ENCODE measurements at regions not wholly inside any gene's neighbourhood (a gene's known extent, or its start where the extent isn't known, plus 50 kb on each side); places are given as distances from the start of the nearest gene placed in this dataset.
"Not testable (repeated sequence)": the region's sequence is repeated elsewhere in the genome, so short reads cannot be mapped to it uniquely, and the experiment has no call there.

- no peak for DNase-seq (ENCODE audit: low read depth in 2 of 2)
These were observed 831.7 kb downstream of the SEMA5A start for GRCh38 chr5:8714198-8714597.

- no peak for DNase-seq (ENCODE audit: low read depth in 2 of 2)
These were observed 831.0 kb downstream of the SEMA5A start for GRCh38 chr5:8714861-8715260.

GRCh38 chr5:8719796-8720195, 826.1 kb downstream of the SEMA5A start:
- DNase-seq (ENCODE audit: low read depth in 2 of 2): no peak

GRCh38 chr5:8720506-8720905, 825.4 kb downstream of the SEMA5A start:
- no peak for DNase-seq (ENCODE audit: low read depth in 2 of 2)

GRCh38 chr5:8721536-8721935, 824.3 kb downstream of the SEMA5A start:
- DNase-seq (ENCODE audit: low read depth in 2 of 2): no peak

- DNase-seq (ENCODE audit: low read depth in 2 of 2): no peak
These were observed 819.4 kb downstream of the SEMA5A start for GRCh38 chr5:8726383-8727036.

- no peak for DNase-seq (ENCODE audit: low read depth in 2 of 2)
These were observed 818.5 kb downstream of the SEMA5A start for GRCh38 chr5:8727396-8727795.

- DNase-seq (ENCODE audit: low read depth in 2 of 2): no peak
These were observed 816.4 kb downstream of the SEMA5A start for GRCh38 chr5:8729437-8729836.

GRCh38 chr5:8730194-8730593, 815.7 kb downstream of the SEMA5A start:
- DNase-seq (ENCODE audit: low read depth in 2 of 2): no peak

GRCh38 chr5:8731110-8731509, 814.8 kb downstream of the SEMA5A start:
- not testable (repeated sequence) for DNase-seq (ENCODE audit: low read depth in 2 of 2)

GRCh38 chr5:8740595-8740994, 805.3 kb downstream of the SEMA5A start:
- no peak for DNase-seq (ENCODE audit: low read depth in 2 of 2)

- no peak for DNase-seq (ENCODE audit: low read depth in 2 of 2)
These were observed 796.3 kb downstream of the SEMA5A start for GRCh38 chr5:8749556-8749955.

- DNase-seq (ENCODE audit: low read depth in 2 of 2): no peak
These were observed 795.8 kb downstream of the SEMA5A start for GRCh38 chr5:8750100-8750499.

- DNase-seq (ENCODE audit: low read depth in 2 of 2): no peak
These were observed 793.9 kb downstream of the SEMA5A start for GRCh38 chr5:8751971-8752370.

GRCh38 chr5:8752595-8752994, 793.3 kb downstream of the SEMA5A start:
- no peak for DNase-seq (ENCODE audit: low read depth in 2 of 2)

- no peak for DNase-seq (ENCODE audit: low read depth in 2 of 2)
These were observed 789.3 kb downstream of the SEMA5A start for GRCh38 chr5:8756498-8757084.

- DNase-seq (ENCODE audit: low read depth in 2 of 2): no peak
These were observed 780.0 kb downstream of the SEMA5A start for GRCh38 chr5:8765886-8766285.

GRCh38 chr5:8766448-8766847, 779.4 kb downstream of the SEMA5A start:
- DNase-seq (ENCODE audit: low read depth in 2 of 2): no peak

- no peak for DNase-seq (ENCODE audit: low read depth in 2 of 2)
These were observed 778.8 kb downstream of the SEMA5A start for GRCh38 chr5:8767111-8767510.

- DNase-seq (ENCODE audit: low read depth in 2 of 2): no peak
These were observed 778.1 kb downstream of the SEMA5A start for GRCh38 chr5:8767746-8768145.

GRCh38 chr5:8769631-8770030, 776.2 kb downstream of the SEMA5A start:
- DNase-seq (ENCODE audit: low read depth in 2 of 2): no peak

GRCh38 chr5:8770431-8770830, 775.4 kb downstream of the SEMA5A start:
- no peak for DNase-seq (ENCODE audit: low read depth in 2 of 2)

GRCh38 chr5:8773046-8773615, 772.7 kb downstream of the SEMA5A start:
- no peak for DNase-seq (ENCODE audit: low read depth in 2 of 2)

GRCh38 chr5:8784692-8785091, 761.2 kb downstream of the SEMA5A start:
- no peak for DNase-seq (ENCODE audit: low read depth in 2 of 2)

Data from activated CD4-positive, alpha-beta T cell treated with anti-CD3 and anti-CD28 coated beads for 24 hours (primary cell).